Keratinocyte (primary cell): ENCODE measurements at regions not wholly inside any gene's neighbourhood (a gene's known extent, or its start where the extent isn't known, plus 50 kb on each side); places are given as distances from the start of the nearest gene placed in this dataset.

Source experiments
- DNase-seq: peaks from one replicate; pipeline ENCODE4 v3.0.0-alpha.2; 2011; ENCODE audit warnings: low read depth, missing footprints, low spot score
- FAIRE-seq: peaks from 2 replicates; lab custom pipeline; 2011; peaks lifted over from hg19 to GRCh38; lab: Jason Lieb, UNC
- H2AFZ ChIP-seq: 2 replicates; pipeline ENCODE4 v1.6.0; 2012; ENCODE audit warnings: low read length, control low read depth, inconsistent platforms; ENCODE audit not compliant: control insufficient read depth
- H3K27ac ChIP-seq: 2 replicates; pipeline ENCODE4 v1.5.1; 2011; ENCODE audit warnings: low read length; ENCODE audit not compliant: control insufficient read depth, insufficient read depth
- H3K27me3 ChIP-seq: 3 replicates; pipeline ENCODE4 v1.6.0; 2011; ENCODE audit warnings: low read length; ENCODE audit not compliant: control insufficient read depth, insufficient read depth; ENCODE audit errors: extremely low read depth
- H3K36me3 ChIP-seq, 2 experiments: 2 replicates in 1 of 2; 3 replicates in 1 of 2; pipeline ENCODE4 v1.5.1; 2011; ENCODE audit warnings: low read length in 2 of 2, mild to moderate bottlenecking in 1 of 2; ENCODE audit not compliant: control insufficient read depth in 2 of 2, insufficient read depth in 2 of 2; ENCODE audit errors: extremely low read depth in 1 of 2
- H3K4me1 ChIP-seq: 3 replicates; pipeline ENCODE4 v1.5.1; 2011; ENCODE audit warnings: low read length; ENCODE audit not compliant: control insufficient read depth, insufficient read depth; ENCODE audit errors: extremely low read depth
- H3K4me2 ChIP-seq: 3 replicates; pipeline ENCODE4 v1.6.0; 2011; ENCODE audit warnings: low read depth, low read length; ENCODE audit not compliant: control insufficient read depth, insufficient read depth; ENCODE audit errors: extremely low read depth
- H3K4me3 ChIP-seq, 3 experiments: fragments of 200-600 bp in 1 of 3; sonication (generic) in 1 of 3; 2 replicates in 2 of 3; 3 replicates in 1 of 3; pipeline ENCODE4 v1.5.1; 2011 to 2016; ENCODE audit warnings: low read length in 3 of 3, mild to moderate bottlenecking in 3 of 3, control low read depth in 2 of 3, inconsistent platforms in 1 of 3, low read depth in 1 of 3, mixed read lengths in 1 of 3, mixed run types in 1 of 3, moderate library complexity in 1 of 3; ENCODE audit not compliant: control insufficient read depth in 2 of 3, insufficient read depth in 2 of 3; ENCODE audit errors: extremely low read depth in 1 of 3
- H3K79me2 ChIP-seq: 2 replicates; pipeline ENCODE4 v1.6.0; 2012; ENCODE audit warnings: low read length; ENCODE audit not compliant: control insufficient read depth, insufficient read depth
- H3K9ac ChIP-seq: 3 replicates; pipeline ENCODE4 v1.6.0; 2011; ENCODE audit warnings: low read length; ENCODE audit not compliant: control insufficient read depth, insufficient read depth; ENCODE audit errors: extremely low read depth
- H3K9me1 ChIP-seq: 3 replicates; pipeline ENCODE4 v1.6.0; 2011; ENCODE audit warnings: low read length; ENCODE audit not compliant: control insufficient read depth, insufficient read depth; ENCODE audit errors: extremely low read depth
- H3K9me3 ChIP-seq: 2 replicates; pipeline ENCODE4 v1.5.1; 2012; ENCODE audit warnings: low read depth, low read length; ENCODE audit not compliant: control insufficient read depth
- H4K20me1 ChIP-seq: 3 replicates; pipeline ENCODE4 v1.6.0; 2011; ENCODE audit warnings: low read length; ENCODE audit not compliant: control insufficient read depth, insufficient read depth; ENCODE audit errors: extremely low read depth
- EZH2 ChIP-seq: IDR thresholded peaks from one replicate; pipeline ENCODE4 v1.6.1; 2012; ENCODE audit warnings: inconsistent platforms, mild to moderate bottlenecking, low read length, moderate library complexity
- dilution Hi-C: fragments of 300-500 bp; cut with MboI; formaldehyde crosslinking; loops from one replicate; pipeline ENCODE4 v1.7.0; 2020; ENCODE audit warnings: low sequenced_read_pairs; ENCODE audit not compliant: extremely low pct_ligation_motif_present
- TF ChIP-seq, protein P1 (sequence below), 3 experiments: IDR thresholded peaks in 1 of 3; conservative IDR thresholded peaks in 1 of 3; optimal IDR thresholded peaks in 1 of 3; 2 replicates in 2 of 3; 3 replicates in 1 of 3; pipeline versions ENCODE3 to v1.5.1; 2011; ENCODE audit warnings: low read length in 3 of 3, mild to moderate bottlenecking in 3 of 3, moderate library complexity in 2 of 3, control low read depth in 1 of 3, inconsistent platforms in 1 of 3; ENCODE audit not compliant: insufficient read depth in 2 of 3; ENCODE audit errors: extremely low read depth in 1 of 3

DNA sequence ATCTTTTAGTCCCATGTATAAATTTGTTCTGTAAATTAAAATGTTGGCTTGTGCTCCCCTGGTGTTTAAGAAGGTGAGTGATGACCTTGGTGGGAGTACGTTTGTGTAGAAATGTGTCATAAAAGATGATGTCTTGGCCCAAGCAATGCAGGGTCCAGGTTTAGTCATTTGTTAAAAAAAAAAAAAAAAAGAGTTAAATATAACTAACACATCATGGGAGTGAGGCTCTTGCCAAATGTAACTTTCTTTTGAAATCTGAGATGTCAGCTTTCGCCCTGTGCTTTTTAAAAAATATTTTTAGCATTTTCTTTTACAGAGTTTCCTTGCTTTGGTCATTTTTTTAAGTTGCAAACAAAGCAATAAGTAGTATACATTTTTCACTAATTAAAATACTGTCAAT is 135.6 kb downstream of the FBXO8 start:
- no peaks in the 10 kb centered on the region for H3K9me3 ChIP-seq
- H3K4me2 ChIP-seq = no peak overlapping the region
- H3K36me3 ChIP-seq = no peaks in the 10 kb centered on the region
- no peak overlapping the region for H3K4me3 ChIP-seq
- dilution Hi-C loops = no loop called here
- TF ChIP-seq EZH2 = no peak
- TF ChIP-seq, protein P1, sequence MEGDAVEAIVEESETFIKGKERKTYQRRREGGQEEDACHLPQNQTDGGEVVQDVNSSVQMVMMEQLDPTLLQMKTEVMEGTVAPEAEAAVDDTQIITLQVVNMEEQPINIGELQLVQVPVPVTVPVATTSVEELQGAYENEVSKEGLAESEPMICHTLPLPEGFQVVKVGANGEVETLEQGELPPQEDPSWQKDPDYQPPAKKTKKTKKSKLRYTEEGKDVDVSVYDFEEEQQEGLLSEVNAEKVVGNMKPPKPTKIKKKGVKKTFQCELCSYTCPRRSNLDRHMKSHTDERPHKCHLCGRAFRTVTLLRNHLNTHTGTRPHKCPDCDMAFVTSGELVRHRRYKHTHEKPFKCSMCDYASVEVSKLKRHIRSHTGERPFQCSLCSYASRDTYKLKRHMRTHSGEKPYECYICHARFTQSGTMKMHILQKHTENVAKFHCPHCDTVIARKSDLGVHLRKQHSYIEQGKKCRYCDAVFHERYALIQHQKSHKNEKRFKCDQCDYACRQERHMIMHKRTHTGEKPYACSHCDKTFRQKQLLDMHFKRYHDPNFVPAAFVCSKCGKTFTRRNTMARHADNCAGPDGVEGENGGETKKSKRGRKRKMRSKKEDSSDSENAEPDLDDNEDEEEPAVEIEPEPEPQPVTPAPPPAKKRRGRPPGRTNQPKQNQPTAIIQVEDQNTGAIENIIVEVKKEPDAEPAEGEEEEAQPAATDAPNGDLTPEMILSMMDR (optimal IDR thresholded peaks at IDR 0.05 in 1 of 3, IDR thresholded peaks at IDR 0.05 in 1 of 3, conservative IDR thresholded peaks at IDR 0.05 in 1 of 3; ENCODE audit: extremely low read depth in 1 of 3, insufficient read depth in 2 of 3, low read length in 3 of 3) = no peak
- no peaks in the 10 kb centered on the region for H4K20me1 ChIP-seq
- no peaks in the 10 kb centered on the region for H3K9me1 ChIP-seq
- no peaks in the 10 kb centered on the region for H3K4me1 ChIP-seq
- no peak overlapping the region for H2AFZ ChIP-seq
- no peak overlapping the region for H3K27ac ChIP-seq
- no peaks in the 10 kb centered on the region for H3K27me3 ChIP-seq
- DNase-seq (no peak), FAIRE-seq (no peak)
- no peaks in the 10 kb centered on the region for H3K79me2 ChIP-seq
- H3K9ac ChIP-seq = no peak overlapping the region

DNA sequence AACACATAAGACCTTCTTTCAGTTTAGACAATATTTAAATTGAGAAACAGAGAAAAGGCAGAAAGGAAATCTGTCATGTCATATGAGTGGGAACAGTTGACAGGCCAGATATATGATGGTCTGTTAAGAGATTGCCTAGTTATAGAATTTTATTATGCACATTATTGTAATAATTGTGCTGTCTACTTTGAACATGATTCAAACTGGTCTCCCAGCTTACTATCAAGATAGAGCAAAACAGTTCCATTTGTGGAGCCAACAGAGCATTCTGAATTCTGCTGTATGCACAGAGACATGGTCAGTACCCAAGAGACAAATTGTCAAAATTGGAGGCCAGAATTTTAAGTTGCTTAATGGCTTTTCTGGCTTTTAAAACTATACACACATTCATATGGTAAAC is 139.4 kb downstream of the FBXO8 start:
- dilution Hi-C loops = no loop called here
- no peak for FAIRE-seq
- no peak overlapping the region for H2AFZ ChIP-seq
- no peak overlapping the region for H3K9ac ChIP-seq
- no peak for DNase-seq
- no peaks in the 10 kb centered on the region for H3K36me3 ChIP-seq
- no peaks in the 10 kb centered on the region for H3K4me1 ChIP-seq
- H3K79me2 ChIP-seq = no peaks in the 10 kb centered on the region
- no peaks in the 10 kb centered on the region for H4K20me1 ChIP-seq
- H3K27me3 ChIP-seq = no peaks in the 10 kb centered on the region
- no peak overlapping the region for H3K27ac ChIP-seq
- H3K4me2 ChIP-seq = no peak overlapping the region
- no peaks in the 10 kb centered on the region for H3K9me1 ChIP-seq
- no peaks in the 10 kb centered on the region for H3K9me3 ChIP-seq
- no peak overlapping the region for H3K4me3 ChIP-seq
- TF ChIP-seq, protein P1 (optimal IDR thresholded peaks at IDR 0.05 in 1 of 3, IDR thresholded peaks at IDR 0.05 in 1 of 3, conservative IDR thresholded peaks at IDR 0.05 in 1 of 3; ENCODE audit: extremely low read depth in 1 of 3, insufficient read depth in 2 of 3, low read length in 3 of 3) = no peak
- TF ChIP-seq EZH2 = no peak
